ENCODE measurements at regions not wholly inside any gene's neighbourhood (a gene's known extent, or its start where the extent isn't known, plus 50 kb on each side); places are given as distances from the start of the nearest gene placed in this dataset.

DNA sequence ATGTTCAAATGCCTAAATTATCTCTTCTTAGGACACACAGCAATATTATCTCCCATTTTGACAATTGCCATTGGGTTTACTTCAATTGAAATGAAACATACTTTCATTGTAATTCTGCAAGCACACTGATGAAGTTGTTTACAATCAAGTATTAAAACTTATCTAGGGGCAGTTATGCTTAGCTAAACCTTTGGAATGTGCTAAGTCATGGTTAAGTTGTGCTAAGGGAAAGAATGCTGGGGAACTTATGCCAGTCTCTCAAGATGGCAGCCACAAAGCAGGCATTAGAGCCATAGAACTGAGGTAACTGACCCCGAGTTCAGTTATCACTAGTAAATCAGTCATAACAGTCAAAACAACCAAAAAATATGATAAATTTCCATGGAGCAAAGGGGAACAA is 59.1 kb upstream of the NT5E start:
- Mint-ChIP-seq H3K9me3 (0 out of 2 replicates have a peak, but pooled peaks cover 7% of the 10 kb centered on the region), H3K4me1 (no peaks in the 10 kb centered on the region), H3K4me3 (no peak overlapping the region), H3K36me3 (no peaks in the 10 kb centered on the region), H3K27me3 (ENCODE audit: low read depth) (no peaks in the 10 kb centered on the region), H3K27ac (no peak overlapping the region)
- ChIA-PET POLR2A (no interaction called here), CTCF (interaction anchor here (2.3 kb wide), 1 partner anchor 92 kb away, joined by 5 read pairs; no protein-coding TSS in a partner anchor)
- DNase-seq (ENCODE audit: low spot score) (no peak), ATAC-seq (no peak)
- TF ChIP-seq ZBTB21 (CRISPR knock-in tag; IDR thresholded peaks at IDR 0.05; ENCODE audit: borderline replicate concordance): no peak
- TF ChIP-seq NR3C1 (CRISPR knock-in tag; conservative IDR thresholded peaks at IDR 0.05; ENCODE audit: low read depth): no peak
- TF ChIP-seq HMGA2 (CRISPR knock-in tag; IDR thresholded peaks at IDR 0.05): no peak
- TF ChIP-seq TP53 (CRISPR knock-in tag; IDR thresholded peaks at IDR 0.05): no peak
- TF ChIP-seq TEAD4 (CRISPR knock-in tag; IDR thresholded peaks at IDR 0.05): no peak
- TF ChIP-seq, protein P1, sequence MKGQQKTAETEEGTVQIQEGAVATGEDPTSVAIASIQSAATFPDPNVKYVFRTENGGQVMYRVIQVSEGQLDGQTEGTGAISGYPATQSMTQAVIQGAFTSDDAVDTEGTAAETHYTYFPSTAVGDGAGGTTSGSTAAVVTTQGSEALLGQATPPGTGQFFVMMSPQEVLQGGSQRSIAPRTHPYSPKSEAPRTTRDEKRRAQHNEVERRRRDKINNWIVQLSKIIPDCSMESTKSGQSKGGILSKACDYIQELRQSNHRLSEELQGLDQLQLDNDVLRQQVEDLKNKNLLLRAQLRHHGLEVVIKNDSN (CRISPR knock-in tag; IDR thresholded peaks at IDR 0.05): no peak

DNA sequence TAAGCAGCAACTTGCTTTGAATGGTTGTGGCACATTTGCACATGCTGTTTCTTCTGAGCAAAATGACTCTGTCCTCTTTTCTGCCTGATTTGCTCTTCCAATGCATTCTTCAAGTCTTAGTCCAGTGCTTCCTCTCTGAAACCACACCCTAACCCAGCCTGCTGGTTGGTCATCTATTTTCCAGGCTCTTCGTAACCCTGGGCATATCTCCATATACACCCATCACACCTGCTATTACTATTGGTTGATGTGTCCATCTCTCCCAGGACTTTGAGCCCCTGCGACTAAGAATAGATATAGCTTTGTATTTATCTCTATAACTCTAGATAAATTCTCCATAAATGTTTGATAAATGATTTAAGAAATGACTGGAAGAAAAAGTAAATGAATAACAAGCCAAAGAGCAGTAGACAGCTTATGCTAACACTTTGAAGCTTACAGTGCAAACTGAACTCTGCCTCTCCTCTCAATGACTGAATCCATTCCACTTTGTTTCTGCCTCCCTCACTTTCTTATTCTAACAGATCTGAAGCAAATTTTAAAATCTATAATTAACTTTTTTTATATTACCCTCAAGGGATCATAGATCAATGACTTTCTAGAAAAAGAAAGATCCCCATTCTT is 59.7 kb upstream of the NT5E start:
- TF ChIP-seq, protein P2, sequence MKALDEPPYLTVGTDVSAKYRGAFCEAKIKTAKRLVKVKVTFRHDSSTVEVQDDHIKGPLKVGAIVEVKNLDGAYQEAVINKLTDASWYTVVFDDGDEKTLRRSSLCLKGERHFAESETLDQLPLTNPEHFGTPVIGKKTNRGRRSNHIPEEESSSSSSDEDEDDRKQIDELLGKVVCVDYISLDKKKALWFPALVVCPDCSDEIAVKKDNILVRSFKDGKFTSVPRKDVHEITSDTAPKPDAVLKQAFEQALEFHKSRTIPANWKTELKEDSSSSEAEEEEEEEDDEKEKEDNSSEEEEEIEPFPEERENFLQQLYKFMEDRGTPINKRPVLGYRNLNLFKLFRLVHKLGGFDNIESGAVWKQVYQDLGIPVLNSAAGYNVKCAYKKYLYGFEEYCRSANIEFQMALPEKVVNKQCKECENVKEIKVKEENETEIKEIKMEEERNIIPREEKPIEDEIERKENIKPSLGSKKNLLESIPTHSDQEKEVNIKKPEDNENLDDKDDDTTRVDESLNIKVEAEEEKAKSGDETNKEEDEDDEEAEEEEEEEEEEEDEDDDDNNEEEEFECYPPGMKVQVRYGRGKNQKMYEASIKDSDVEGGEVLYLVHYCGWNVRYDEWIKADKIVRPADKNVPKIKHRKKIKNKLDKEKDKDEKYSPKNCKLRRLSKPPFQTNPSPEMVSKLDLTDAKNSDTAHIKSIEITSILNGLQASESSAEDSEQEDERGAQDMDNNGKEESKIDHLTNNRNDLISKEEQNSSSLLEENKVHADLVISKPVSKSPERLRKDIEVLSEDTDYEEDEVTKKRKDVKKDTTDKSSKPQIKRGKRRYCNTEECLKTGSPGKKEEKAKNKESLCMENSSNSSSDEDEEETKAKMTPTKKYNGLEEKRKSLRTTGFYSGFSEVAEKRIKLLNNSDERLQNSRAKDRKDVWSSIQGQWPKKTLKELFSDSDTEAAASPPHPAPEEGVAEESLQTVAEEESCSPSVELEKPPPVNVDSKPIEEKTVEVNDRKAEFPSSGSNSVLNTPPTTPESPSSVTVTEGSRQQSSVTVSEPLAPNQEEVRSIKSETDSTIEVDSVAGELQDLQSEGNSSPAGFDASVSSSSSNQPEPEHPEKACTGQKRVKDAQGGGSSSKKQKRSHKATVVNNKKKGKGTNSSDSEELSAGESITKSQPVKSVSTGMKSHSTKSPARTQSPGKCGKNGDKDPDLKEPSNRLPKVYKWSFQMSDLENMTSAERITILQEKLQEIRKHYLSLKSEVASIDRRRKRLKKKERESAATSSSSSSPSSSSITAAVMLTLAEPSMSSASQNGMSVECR (CRISPR knock-in tag; IDR thresholded peaks at IDR 0.05; ENCODE audit: borderline replicate concordance): no peak
- TF ChIP-seq, protein P1 (CRISPR knock-in tag; IDR thresholded peaks at IDR 0.05): no peak
- TF ChIP-seq HMGA2 (CRISPR knock-in tag; IDR thresholded peaks at IDR 0.05) (no peak), SOX15 (CRISPR knock-in tag; IDR thresholded peaks at IDR 0.05) (no peak), FOXK1 (CRISPR knock-in tag; IDR thresholded peaks at IDR 0.05) (no peak), JUN (CRISPR knock-in tag; IDR thresholded peaks at IDR 0.05) (no peak)

DNA sequence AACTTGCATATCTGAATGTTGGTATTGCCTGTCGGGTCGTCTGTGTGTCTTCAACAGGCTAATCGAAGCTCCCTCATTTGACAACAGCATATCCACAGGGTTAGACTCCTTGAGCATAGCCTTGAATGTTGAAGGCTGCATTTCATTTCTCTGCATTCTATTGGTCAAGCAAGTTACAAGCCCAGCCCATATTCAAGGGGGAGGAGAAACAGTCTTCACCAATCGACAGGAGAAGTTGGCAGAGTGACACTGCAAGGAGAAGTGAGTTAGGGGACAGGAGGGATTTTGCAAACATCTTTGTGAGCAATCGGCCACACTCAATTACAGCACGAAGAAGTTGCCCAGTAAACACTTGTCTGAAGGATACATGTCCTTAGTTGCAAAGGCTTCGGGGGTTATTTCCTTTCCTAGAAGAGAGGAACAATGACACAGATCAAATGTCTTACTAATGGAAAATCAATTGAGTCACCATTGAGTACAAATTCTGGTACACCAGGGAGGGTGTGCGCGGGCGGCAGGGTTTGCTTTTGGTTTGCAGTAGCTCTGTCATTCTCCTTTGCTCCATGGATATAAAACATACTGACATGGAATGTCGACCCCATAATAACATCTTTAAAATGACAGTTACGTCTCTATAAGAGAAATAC is 60.6 kb upstream of the NT5E start:
- H3K27me3 Mint-ChIP-seq (ENCODE audit: low read depth): no peaks in the 10 kb centered on the region
- DNase-seq (ENCODE audit: low spot score): no peak
- no peaks in the 10 kb centered on the region for H3K36me3 Mint-ChIP-seq
- H3K27ac Mint-ChIP-seq: no peak overlapping the region
- H3K4me1 Mint-ChIP-seq: no peaks in the 10 kb centered on the region
- ChIA-PET POLR2A (no interaction called here), CTCF (interaction anchor here (1.1 kb wide), 1 partner anchor 35 kb away, joined by 3 read pairs; no protein-coding TSS in a partner anchor)
- peak; percentile 52; the same call in 1 of the 2 replicates for ATAC-seq
- H3K4me3 Mint-ChIP-seq: no peak overlapping the region
- 0 out of 2 replicates have a peak, but pooled peaks cover 4% of the 10 kb centered on the region for H3K9me3 Mint-ChIP-seq
- TF ChIP-seq, protein P3, sequence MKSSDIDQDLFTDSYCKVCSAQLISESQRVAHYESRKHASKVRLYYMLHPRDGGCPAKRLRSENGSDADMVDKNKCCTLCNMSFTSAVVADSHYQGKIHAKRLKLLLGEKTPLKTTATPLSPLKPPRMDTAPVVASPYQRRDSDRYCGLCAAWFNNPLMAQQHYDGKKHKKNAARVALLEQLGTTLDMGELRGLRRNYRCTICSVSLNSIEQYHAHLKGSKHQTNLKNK (CRISPR knock-in tag; IDR thresholded peaks at IDR 0.05): no peak
- TF ChIP-seq TEAD1 (CRISPR knock-in tag; IDR thresholded peaks at IDR 0.05) (no peak), ATF1 (CRISPR knock-in tag; IDR thresholded peaks at IDR 0.05) (no peak), FOXK1 (CRISPR knock-in tag; IDR thresholded peaks at IDR 0.05) (no peak), EMX1 (CRISPR knock-in tag; IDR thresholded peaks at IDR 0.05) (no peak), KAT7 (CRISPR knock-in tag; IDR thresholded peaks at IDR 0.05; ENCODE audit: borderline replicate concordance) (no peak), SMAD4 (CRISPR knock-in tag; IDR thresholded peaks at IDR 0.05) (no peak), PRRX2 (CRISPR knock-in tag; IDR thresholded peaks at IDR 0.05) (no peak)
- TF ChIP-seq, protein P4, sequence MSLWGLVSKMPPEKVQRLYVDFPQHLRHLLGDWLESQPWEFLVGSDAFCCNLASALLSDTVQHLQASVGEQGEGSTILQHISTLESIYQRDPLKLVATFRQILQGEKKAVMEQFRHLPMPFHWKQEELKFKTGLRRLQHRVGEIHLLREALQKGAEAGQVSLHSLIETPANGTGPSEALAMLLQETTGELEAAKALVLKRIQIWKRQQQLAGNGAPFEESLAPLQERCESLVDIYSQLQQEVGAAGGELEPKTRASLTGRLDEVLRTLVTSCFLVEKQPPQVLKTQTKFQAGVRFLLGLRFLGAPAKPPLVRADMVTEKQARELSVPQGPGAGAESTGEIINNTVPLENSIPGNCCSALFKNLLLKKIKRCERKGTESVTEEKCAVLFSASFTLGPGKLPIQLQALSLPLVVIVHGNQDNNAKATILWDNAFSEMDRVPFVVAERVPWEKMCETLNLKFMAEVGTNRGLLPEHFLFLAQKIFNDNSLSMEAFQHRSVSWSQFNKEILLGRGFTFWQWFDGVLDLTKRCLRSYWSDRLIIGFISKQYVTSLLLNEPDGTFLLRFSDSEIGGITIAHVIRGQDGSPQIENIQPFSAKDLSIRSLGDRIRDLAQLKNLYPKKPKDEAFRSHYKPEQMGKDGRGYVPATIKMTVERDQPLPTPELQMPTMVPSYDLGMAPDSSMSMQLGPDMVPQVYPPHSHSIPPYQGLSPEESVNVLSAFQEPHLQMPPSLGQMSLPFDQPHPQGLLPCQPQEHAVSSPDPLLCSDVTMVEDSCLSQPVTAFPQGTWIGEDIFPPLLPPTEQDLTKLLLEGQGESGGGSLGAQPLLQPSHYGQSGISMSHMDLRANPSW (CRISPR knock-in tag; conservative IDR thresholded peaks at IDR 0.05; ENCODE audit: low read depth): no peak
- TF ChIP-seq, protein P5, sequence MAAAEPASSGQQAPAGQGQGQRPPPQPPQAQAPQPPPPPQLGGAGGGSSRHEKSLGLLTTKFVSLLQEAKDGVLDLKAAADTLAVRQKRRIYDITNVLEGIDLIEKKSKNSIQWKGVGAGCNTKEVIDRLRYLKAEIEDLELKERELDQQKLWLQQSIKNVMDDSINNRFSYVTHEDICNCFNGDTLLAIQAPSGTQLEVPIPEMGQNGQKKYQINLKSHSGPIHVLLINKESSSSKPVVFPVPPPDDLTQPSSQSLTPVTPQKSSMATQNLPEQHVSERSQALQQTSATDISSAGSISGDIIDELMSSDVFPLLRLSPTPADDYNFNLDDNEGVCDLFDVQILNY (CRISPR knock-in tag; IDR thresholded peaks at IDR 0.05): no peak

More for the DNA sequence above, 59.7 kb upstream of the NT5E start:
- ChIA-PET POLR2A (no interaction called here), CTCF (interaction anchor here (2.3 kb wide), 1 partner anchor 93 kb away, joined by 5 read pairs; no protein-coding TSS in a partner anchor)
- ATAC-seq: no peak
- H3K27ac Mint-ChIP-seq: no peak overlapping the region
- no peaks in the 10 kb centered on the region for H3K27me3 Mint-ChIP-seq (ENCODE audit: low read depth)
- no peak for DNase-seq (ENCODE audit: low spot score)
- H3K4me1 Mint-ChIP-seq: no peaks in the 10 kb centered on the region
- no peaks in the 10 kb centered on the region for H3K36me3 Mint-ChIP-seq
- 0 out of 2 replicates have a peak, but pooled peaks cover 7% of the 10 kb centered on the region for H3K9me3 Mint-ChIP-seq
- no peak overlapping the region for H3K4me3 Mint-ChIP-seq

Data from WTC11 (cell line).